ENCODE measurements at regions not wholly inside any gene's neighbourhood (a gene's known extent, or its start where the extent isn't known, plus 50 kb on each side); places are given as distances from the start of the nearest gene placed in this dataset.

DNA sequence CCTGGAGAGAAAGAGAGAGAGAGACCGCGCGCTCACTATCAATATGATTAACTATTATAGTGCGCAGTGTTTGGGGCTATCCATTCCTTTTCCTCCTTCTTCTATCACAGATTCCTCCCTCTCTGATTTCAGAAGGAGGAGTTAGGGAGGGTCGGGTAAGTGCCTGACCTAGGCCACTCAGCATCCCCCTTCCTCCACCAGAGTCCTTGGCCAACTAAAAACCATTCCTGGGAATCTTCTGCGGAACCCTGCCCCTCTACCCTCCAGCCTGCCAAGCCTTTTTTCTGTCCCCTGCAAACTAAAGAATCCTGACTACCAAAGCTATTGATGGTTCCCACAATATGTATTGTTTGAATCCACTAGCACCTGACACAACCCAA is 256.2 kb upstream of the NFE2L3 start:
- H3K4me3 ChIP-seq (ENCODE audit: insufficient read depth, low read depth, low read length): peak overlapping the region; percentile 53
- peak; percentile 69 for DNase-seq
- H3K36me3 ChIP-seq (replicated peaks; ENCODE audit: control insufficient read depth, insufficient read depth, low read length): no peaks in the 10 kb centered on the region

DNA sequence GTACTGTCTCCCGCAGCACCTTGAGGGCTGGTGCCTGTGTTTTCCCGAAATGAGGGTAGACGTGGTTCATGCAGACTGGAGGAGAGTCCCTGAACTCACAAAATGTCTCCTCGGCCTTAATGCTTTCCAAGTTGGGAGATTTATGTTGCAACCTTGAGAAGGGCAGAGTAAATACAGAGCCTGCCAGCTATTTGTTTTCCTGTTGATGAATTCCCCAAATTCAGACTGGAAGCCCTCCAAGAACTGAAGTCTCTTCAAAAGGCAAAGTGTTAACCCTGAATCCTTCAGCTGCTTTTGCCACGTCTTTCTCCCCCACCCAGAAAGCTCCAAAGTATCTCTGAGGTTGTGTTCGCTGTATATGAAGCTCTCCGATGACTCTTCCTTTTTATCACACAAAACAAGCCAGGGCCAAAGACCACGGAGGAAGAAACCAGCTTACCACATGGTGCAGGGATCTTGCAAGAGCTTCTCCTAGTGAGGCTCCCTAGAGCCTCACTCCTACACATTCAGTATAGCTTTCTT is 254.7 kb upstream of the NFE2L3 start:
- no peak for DNase-seq
- H3K27me3 ChIP-seq (ENCODE audit: control insufficient read depth, insufficient read depth, low read length): no peaks in the 10 kb centered on the region
- H3K4me3 ChIP-seq (ENCODE audit: insufficient read depth, low read depth, low read length): no peak overlapping the region
- H3K36me3 ChIP-seq (replicated peaks; ENCODE audit: control insufficient read depth, insufficient read depth, low read length): no peaks in the 10 kb centered on the region

More for the DNA sequence above, 256.2 kb upstream of the NFE2L3 start:
- H3K27me3 ChIP-seq (ENCODE audit: control insufficient read depth, insufficient read depth, low read length): no peaks in the 10 kb centered on the region

DNA sequence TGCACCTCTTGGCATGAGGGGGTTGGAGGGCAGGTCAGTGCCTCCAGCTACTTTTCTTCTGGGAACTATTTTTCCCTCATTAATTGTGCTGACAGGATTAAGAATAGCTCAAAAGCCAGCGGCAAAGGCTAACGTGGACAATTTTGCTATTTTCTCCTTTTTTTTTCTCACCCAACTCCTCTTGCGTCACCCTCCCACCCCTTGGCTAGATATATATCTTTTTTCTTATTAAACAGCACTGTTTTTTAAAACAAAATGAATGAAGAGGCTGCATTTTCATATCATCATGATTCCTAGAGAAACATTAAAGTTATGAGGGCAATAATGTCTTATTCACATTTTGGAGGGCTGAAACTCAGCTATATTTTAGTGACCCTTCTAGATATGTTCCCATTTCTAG is 251.8 kb upstream of the NFE2L3 start:
- DNase-seq: no peak
- Histone ChIP-seq H3K27me3 (ENCODE audit: control insufficient read depth, insufficient read depth, low read length) (no peaks in the 10 kb centered on the region), H3K36me3 (replicated peaks; ENCODE audit: control insufficient read depth, insufficient read depth, low read length) (no peaks in the 10 kb centered on the region), H3K4me3 (ENCODE audit: insufficient read depth, low read depth, low read length) (no peak overlapping the region)

DNA sequence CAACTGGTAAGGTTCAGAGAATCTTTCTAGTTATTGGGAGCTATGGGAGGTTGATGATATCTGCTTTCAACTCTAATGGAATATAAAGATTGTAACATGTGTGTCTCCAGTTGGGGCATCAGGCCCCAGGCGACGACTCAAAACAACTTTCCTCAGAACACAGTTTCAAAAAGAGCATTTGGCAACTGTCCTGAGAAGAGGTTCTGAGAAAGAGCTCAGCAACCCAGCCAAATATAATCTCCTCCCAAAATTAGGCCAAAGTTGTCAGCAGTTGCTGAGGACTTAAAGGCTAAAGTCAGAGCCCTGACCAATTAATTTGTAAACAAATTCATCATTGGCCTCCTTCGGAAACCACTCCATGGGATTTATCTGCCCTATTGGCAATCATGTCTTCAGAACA is 251.1 kb upstream of the NFE2L3 start:
- H3K36me3 ChIP-seq (replicated peaks; ENCODE audit: control insufficient read depth, insufficient read depth, low read length): no peaks in the 10 kb centered on the region
- H3K27me3 ChIP-seq (ENCODE audit: control insufficient read depth, insufficient read depth, low read length): no peaks in the 10 kb centered on the region
- H3K4me3 ChIP-seq (ENCODE audit: insufficient read depth, low read depth, low read length): no peak overlapping the region
- DNase-seq: no peak

DNA sequence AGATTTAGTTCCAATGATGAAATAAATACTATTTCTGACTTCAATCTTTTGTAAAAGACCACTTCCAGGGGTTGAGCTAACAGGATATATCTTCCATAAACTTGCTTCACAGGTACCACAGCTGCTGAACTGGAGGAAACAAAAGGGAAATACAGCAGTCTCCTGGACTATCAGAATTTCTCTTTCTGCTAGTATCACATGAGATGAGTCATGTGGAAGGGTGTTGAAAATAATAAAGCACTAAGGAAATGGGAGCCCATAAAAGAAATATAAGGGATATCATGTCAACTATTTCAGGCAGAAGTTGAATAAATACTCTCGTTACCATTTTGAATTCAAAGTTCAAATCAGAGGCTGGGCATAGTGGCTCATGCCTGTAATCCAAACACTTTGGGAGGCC is 250.3 kb upstream of the NFE2L3 start:
- Histone ChIP-seq H3K4me3 (ENCODE audit: insufficient read depth, low read depth, low read length) (no peak overlapping the region), H3K27me3 (ENCODE audit: control insufficient read depth, insufficient read depth, low read length) (no peaks in the 10 kb centered on the region), H3K36me3 (replicated peaks; ENCODE audit: control insufficient read depth, insufficient read depth, low read length) (no peaks in the 10 kb centered on the region)
- no peak for DNase-seq

DNA sequence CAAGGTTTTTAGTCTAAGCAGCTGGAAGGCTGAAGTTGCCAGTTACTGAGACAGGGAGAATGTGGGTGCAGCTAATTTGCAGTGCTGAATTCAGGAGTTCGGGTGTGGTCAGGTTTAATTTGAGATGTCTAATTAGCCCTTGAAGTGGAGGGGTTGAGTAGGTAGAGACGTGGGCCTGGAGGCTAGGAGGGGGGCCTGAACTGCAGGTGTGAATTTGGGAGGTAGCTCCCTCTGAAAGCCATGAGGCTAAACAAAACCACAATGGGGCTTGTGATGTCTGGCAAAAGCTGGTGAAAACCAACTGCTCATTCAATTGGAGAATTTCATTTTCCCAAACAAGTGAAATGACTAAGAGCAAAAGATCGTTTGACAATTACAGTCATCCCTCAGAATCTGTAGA is 246.0 kb upstream of the NFE2L3 start:
- H3K27me3 ChIP-seq (ENCODE audit: control insufficient read depth, insufficient read depth, low read length): no peaks in the 10 kb centered on the region
- H3K4me3 ChIP-seq (ENCODE audit: insufficient read depth, low read depth, low read length): no peak overlapping the region
- no peak for DNase-seq
- no peaks in the 10 kb centered on the region for H3K36me3 ChIP-seq (replicated peaks; ENCODE audit: control insufficient read depth, insufficient read depth, low read length)

DNA sequence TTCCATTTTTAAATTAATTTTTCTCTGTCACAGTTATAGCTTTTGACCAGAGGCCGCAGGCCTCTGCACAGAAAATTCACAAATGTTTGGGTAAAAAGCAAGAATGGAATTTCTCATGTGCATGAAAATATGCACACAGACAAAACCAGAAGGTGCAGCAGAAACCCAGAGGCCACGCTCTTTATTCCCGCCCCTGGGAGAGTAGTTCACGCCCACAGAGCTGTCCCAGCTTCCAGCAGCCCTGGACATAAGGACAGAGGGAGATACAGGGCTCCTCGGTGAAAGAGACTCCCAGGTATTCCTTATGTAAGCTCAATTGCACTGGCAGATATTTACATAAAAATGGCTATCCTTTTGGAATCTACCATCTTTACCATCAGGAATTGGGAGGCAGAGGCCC is 245.2 kb upstream of the NFE2L3 start:
- Histone ChIP-seq H3K4me3 (ENCODE audit: insufficient read depth, low read depth, low read length) (no peak overlapping the region), H3K27me3 (ENCODE audit: control insufficient read depth, insufficient read depth, low read length) (no peaks in the 10 kb centered on the region), H3K36me3 (replicated peaks; ENCODE audit: control insufficient read depth, insufficient read depth, low read length) (no peaks in the 10 kb centered on the region)
- DNase-seq: no peak

DNA sequence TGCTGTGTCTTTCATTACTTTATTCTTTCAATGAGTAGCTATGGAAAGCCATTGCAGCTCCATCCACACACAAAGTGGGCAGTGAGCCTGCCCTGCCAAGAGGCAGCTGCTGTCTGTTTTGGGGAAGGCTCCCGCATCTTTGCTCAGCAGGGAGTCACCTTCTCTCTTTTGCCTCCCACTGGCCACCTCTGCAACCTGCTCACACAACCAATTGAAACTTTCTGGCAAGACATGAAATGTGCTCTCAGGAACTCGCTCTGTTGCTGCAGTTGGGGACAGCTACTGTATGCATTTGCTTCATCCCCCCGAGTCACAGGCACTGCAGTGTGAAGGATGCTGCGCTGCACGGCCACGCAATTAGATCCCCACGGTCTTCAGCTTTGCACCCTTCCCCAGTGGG is 244.8 kb upstream of the NFE2L3 start:
- Histone ChIP-seq H3K4me3 (ENCODE audit: insufficient read depth, low read depth, low read length) (no peak overlapping the region), H3K36me3 (replicated peaks; ENCODE audit: control insufficient read depth, insufficient read depth, low read length) (no peaks in the 10 kb centered on the region), H3K27me3 (ENCODE audit: control insufficient read depth, insufficient read depth, low read length) (no peaks in the 10 kb centered on the region)
- DNase-seq: peak; percentile 32

DNA sequence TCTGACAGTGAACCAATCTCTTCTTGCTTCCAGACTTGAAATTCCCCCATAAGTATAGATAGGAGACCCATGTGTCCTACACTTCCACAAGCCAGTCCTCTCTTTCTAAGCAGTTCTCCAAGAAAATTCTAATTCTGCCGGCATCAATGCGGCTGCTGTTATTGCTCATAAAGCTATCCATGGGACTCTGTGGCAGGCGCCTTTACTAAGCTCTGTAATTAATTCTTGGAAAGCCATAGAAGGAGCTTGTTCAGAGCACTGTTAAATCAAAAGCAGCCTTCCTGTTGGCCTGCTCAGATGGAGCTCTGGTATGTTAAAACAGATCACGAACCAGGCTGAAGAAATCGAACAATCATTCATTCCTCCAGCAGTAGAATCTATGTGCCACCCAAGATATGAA is 244.3 kb upstream of the NFE2L3 start:
- H3K36me3 ChIP-seq (replicated peaks; ENCODE audit: control insufficient read depth, insufficient read depth, low read length): no peaks in the 10 kb centered on the region
- DNase-seq: no peak
- no peaks in the 10 kb centered on the region for H3K27me3 ChIP-seq (ENCODE audit: control insufficient read depth, insufficient read depth, low read length)
- H3K4me3 ChIP-seq (ENCODE audit: insufficient read depth, low read depth, low read length): no peak overlapping the region

DNA sequence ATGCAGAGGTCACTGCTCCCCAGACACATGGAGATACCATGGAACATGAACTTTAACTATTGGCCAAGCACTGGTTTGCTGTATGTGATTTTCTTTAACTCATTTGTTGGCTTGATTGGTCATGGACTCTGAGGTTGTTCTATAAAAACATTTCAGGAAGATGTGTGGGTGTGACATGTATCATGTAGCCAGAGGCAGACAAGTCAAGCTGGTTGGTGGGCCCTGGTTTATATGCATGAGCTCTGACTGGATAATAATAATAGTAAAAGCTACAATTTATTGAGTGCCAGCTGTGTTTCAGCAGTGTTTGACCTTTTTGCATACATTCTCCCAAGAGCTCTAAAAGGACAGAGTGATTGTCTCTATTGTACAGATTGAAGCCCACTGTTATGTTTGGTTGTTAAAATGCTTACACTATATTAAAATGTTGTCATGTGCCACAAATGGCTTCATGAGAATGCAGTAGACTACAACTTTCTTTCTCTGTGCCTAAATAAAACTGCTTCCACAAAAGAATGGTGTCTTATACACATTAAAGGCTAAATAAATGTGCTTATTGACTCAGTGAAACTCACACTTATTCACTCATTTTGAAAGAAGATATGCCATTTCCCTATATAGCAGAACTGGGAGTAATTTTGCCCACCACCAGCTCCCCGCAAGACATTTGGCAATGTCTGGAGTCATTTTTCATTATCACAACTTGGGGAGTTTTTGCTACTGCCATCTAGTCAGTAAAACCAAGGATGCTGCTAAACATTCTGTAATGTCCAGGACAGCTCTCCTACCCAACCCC is 243.6 kb upstream of the NFE2L3 start:
- DNase-seq: no peak
- no peaks in the 10 kb centered on the region for H3K27me3 ChIP-seq (ENCODE audit: control insufficient read depth, insufficient read depth, low read length)

DNA sequence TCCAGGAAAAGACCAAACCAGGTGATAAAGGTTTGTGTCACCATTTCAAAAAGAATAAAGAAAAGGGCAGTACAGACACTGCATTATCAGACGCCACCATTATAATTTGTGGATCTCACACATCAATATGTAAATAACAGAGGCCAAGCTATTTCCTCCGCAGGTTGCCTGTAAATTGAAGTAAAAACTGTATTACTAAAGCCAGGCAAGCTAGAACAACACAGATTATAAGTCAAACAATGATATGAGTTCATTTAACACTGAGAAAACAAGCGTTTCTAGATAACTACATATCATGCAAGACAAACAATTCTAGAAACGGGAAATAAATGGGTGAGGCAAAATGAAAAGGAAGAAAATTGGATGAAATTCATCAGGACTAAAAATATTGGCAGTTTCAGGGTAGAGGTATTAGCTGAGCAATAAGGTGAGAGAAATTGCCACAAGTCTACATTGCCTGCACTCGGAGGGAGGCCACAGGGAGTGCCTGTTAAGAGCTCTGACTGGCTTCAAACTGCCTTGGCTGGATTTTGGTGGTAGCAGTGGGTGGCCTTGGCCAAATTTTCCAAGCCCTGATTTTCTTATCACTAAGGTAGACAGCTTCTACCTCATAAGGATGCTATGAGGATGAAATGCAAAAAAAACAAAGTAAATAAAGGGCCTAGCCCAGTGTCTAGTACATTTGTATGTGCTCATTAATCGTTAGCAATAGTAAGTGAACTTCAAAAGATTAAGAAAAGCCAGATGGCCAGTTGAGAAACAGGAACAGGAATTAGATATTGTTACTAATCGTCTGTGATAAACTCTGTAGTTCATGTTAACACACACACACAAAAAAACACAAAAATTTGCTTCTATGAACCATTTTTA is 240.0 kb upstream of the NFE2L3 start:
- no peak for DNase-seq
- no peaks in the 10 kb centered on the region for H3K36me3 ChIP-seq (replicated peaks; ENCODE audit: control insufficient read depth, insufficient read depth, low read length)
- no peaks in the 10 kb centered on the region for H3K27me3 ChIP-seq (ENCODE audit: control insufficient read depth, insufficient read depth, low read length)
- H3K4me3 ChIP-seq (ENCODE audit: insufficient read depth, low read depth, low read length): no peak overlapping the region

More for the DNA sequence above, 243.6 kb upstream of the NFE2L3 start:
- Histone ChIP-seq H3K36me3 (replicated peaks; ENCODE audit: control insufficient read depth, insufficient read depth, low read length) (no peaks in the 10 kb centered on the region), H3K4me3 (ENCODE audit: insufficient read depth, low read depth, low read length) (no peak overlapping the region)

DNA sequence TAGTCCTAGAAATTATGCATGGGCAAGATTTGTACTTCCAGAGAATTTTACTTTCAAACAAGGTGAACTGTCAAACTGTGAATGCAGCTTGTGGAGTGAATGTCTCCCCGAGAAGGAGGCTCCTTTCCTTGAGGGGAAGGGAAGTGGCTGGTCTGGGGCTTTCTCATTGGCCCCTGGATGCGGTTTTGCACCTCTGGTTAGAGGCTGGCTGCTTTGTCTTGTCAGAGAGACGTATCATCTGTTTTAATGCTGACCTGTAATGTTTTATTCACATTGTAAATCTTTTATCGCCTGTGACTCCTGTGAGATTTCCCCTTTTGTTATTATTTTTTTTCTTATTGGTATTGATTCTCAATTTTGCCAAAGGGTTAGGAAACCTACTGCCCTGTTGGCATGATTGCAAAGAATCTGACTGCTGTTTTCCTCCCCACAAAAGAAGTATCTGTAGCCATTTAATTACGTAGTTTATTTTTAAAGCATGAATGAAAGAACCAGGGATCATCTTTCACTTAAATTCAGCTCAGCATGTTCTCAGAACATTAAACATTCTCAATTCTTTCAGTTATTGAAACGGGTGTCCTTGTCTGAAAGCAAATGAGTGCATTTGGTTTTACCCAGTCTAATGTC is 238.3 kb upstream of the NFE2L3 start:
- DNase-seq: no peak
- Histone ChIP-seq H3K36me3 (replicated peaks; ENCODE audit: control insufficient read depth, insufficient read depth, low read length) (no peaks in the 10 kb centered on the region), H3K27me3 (ENCODE audit: control insufficient read depth, insufficient read depth, low read length) (no peaks in the 10 kb centered on the region), H3K4me3 (ENCODE audit: insufficient read depth, low read depth, low read length) (no peak overlapping the region)

DNA sequence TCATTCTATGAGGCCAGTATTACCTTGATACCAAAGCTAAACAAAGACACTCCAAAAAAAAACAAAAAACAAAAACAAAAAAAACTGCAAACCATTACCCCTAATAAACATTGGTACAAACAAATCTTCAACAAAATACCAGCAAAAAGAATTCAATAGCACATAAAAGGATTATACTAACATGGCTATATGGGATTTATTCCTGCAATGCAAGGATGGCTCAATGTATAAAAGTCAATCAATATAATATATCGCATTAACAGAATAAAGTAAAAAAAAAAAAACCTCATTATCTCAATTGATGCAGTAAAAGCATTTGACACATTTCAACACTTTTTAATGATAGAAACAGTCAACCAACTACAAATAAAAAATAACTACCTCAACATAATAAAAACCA is 233.3 kb upstream of the NFE2L3 start:
- Histone ChIP-seq H3K36me3 (replicated peaks; ENCODE audit: control insufficient read depth, insufficient read depth, low read length) (no peaks in the 10 kb centered on the region), H3K4me3 (ENCODE audit: insufficient read depth, low read depth, low read length) (no peak overlapping the region), H3K27me3 (ENCODE audit: control insufficient read depth, insufficient read depth, low read length) (no peaks in the 10 kb centered on the region)
- no peak for DNase-seq

DNA sequence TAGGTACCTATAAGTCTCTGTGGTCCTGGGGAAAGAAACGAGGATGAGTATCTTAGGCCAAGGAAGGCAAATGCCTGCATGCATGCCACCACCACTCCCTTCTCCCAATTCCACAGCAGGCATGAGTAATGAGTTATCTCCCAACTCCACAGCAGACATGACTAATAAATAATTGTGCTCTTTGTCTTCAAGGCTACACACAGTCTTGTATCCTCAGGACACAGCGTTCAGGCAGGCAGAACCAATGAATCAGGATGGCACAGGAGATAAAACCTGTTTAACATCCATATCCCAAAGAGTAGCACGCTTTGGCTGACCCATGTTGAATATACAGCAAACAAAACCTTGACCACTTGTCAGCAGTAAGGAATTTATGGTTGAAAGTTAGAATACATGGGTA is 229.7 kb upstream of the NFE2L3 start:
- H3K4me3 ChIP-seq (ENCODE audit: insufficient read depth, low read depth, low read length): no peak overlapping the region
- H3K36me3 ChIP-seq (replicated peaks; ENCODE audit: control insufficient read depth, insufficient read depth, low read length): no peaks in the 10 kb centered on the region
- no peak for DNase-seq
- no peaks in the 10 kb centered on the region for H3K27me3 ChIP-seq (ENCODE audit: control insufficient read depth, insufficient read depth, low read length)
